ENCODE measurements at regions not wholly inside any gene's neighbourhood (a gene's known extent, or its start where the extent isn't known, plus 50 kb on each side); places are given as distances from the start of the nearest gene placed in this dataset.

GRCh38 chr13:56988543-56988942, 152.2 kb upstream of the PRR20A start:
- no peaks in the 10 kb centered on the region for H3K9me3 Mint-ChIP-seq (ENCODE audit: unreplicated experiment)
- no peak overlapping the region for H3K4me3 Mint-ChIP-seq (ENCODE audit: unreplicated experiment)
- TF ChIP-seq CTCF (IDR thresholded peaks at IDR 0.05; ENCODE audit: unreplicated experiment) = no peak
- no peak for DNase-seq (ENCODE audit: low spot score)
- no peaks in the 10 kb centered on the region for H3K4me1 Mint-ChIP-seq (ENCODE audit: unreplicated experiment)
- no peaks in the 10 kb centered on the region for H3K27me3 Mint-ChIP-seq (ENCODE audit: unreplicated experiment)
- H3K27ac Mint-ChIP-seq (ENCODE audit: unreplicated experiment) = no peak overlapping the region
- no peaks in the 10 kb centered on the region for H3K36me3 Mint-ChIP-seq (ENCODE audit: low read depth, unreplicated experiment)

GRCh38 chr13:57003682-57004081, 137.0 kb upstream of the PRR20A start:
- H3K27ac Mint-ChIP-seq (ENCODE audit: unreplicated experiment) = no peak overlapping the region
- no peak for TF ChIP-seq CTCF (IDR thresholded peaks at IDR 0.05; ENCODE audit: unreplicated experiment)
- H3K4me1 Mint-ChIP-seq (ENCODE audit: unreplicated experiment) = no peaks in the 10 kb centered on the region
- H3K4me3 Mint-ChIP-seq (ENCODE audit: unreplicated experiment) = no peak overlapping the region
- no peak for DNase-seq (ENCODE audit: low spot score)
- H3K36me3 Mint-ChIP-seq (ENCODE audit: low read depth, unreplicated experiment) = no peaks in the 10 kb centered on the region
- no peaks in the 10 kb centered on the region for H3K9me3 Mint-ChIP-seq (ENCODE audit: unreplicated experiment)
- H3K27me3 Mint-ChIP-seq (ENCODE audit: unreplicated experiment) = no peaks in the 10 kb centered on the region

GRCh38 chr13:57017357-57017756, 123.4 kb upstream of the PRR20A start:
- Mint-ChIP-seq H3K27ac (ENCODE audit: unreplicated experiment) (no peak overlapping the region), H3K4me1 (ENCODE audit: unreplicated experiment) (no peaks in the 10 kb centered on the region), H3K27me3 (ENCODE audit: unreplicated experiment) (no peaks in the 10 kb centered on the region), H3K36me3 (ENCODE audit: low read depth, unreplicated experiment) (no peaks in the 10 kb centered on the region), H3K4me3 (ENCODE audit: unreplicated experiment) (no peak overlapping the region), H3K9me3 (ENCODE audit: unreplicated experiment) (no peaks in the 10 kb centered on the region)
- no peak for DNase-seq (ENCODE audit: low spot score)
- TF ChIP-seq CTCF (IDR thresholded peaks at IDR 0.05; ENCODE audit: unreplicated experiment) = no peak

GRCh38 chr13:57018915-57019314, 121.8 kb upstream of the PRR20A start:
- DNase-seq (ENCODE audit: low spot score) = no peak
- Mint-ChIP-seq H3K4me3 (ENCODE audit: unreplicated experiment) (no peak overlapping the region), H3K4me1 (ENCODE audit: unreplicated experiment) (no peaks in the 10 kb centered on the region), H3K36me3 (ENCODE audit: low read depth, unreplicated experiment) (no peaks in the 10 kb centered on the region), H3K9me3 (ENCODE audit: unreplicated experiment) (no peaks in the 10 kb centered on the region), H3K27ac (ENCODE audit: unreplicated experiment) (no peak overlapping the region), H3K27me3 (ENCODE audit: unreplicated experiment) (no peaks in the 10 kb centered on the region)
- no peak for TF ChIP-seq CTCF (IDR thresholded peaks at IDR 0.05; ENCODE audit: unreplicated experiment)

- DNase-seq (ENCODE audit: low spot score) = no peak
- H3K27me3 Mint-ChIP-seq (ENCODE audit: unreplicated experiment) = no peaks in the 10 kb centered on the region
These were observed 110.0 kb upstream of the PRR20A start for GRCh38 chr13:57030671-57031070.

More at GRCh38 chr13:57030671-57031070, 110.0 kb upstream of the PRR20A start:
- H3K27ac Mint-ChIP-seq (ENCODE audit: unreplicated experiment) = no peak overlapping the region
- H3K4me1 Mint-ChIP-seq (ENCODE audit: unreplicated experiment) = no peaks in the 10 kb centered on the region
- no peak overlapping the region for H3K4me3 Mint-ChIP-seq (ENCODE audit: unreplicated experiment)
- no peaks in the 10 kb centered on the region for H3K9me3 Mint-ChIP-seq (ENCODE audit: unreplicated experiment)
- peaks cover 3% of the 10 kb centered on the region for H3K36me3 Mint-ChIP-seq (ENCODE audit: low read depth, unreplicated experiment)
- no peak for TF ChIP-seq CTCF (IDR thresholded peaks at IDR 0.05; ENCODE audit: unreplicated experiment)
